CD4-positive, alpha-beta memory T cell (primary cell): ENCODE measurements at regions not wholly inside any gene's neighbourhood (a gene's known extent, or its start where the extent isn't known, plus 50 kb on each side); places are given as distances from the start of the nearest gene placed in this dataset.

Experiments
- CTCF ChIA-PET: fragments of 350-600 bp; sonication (Branson Sonifier 250); formaldehyde crosslinking; loops from one replicate; lab custom pipeline; 2021; ENCODE audit warnings: inconsistent platforms; ENCODE audit not compliant: partially characterized antibody; lab: Charles Lee
- POLR2A ChIA-PET: fragments of 350-600 bp; sonication (Branson Sonifier 250); formaldehyde crosslinking; loops from one replicate; lab custom pipeline; 2021; ENCODE audit not compliant: partially characterized antibody; lab: Charles Lee
- DNase-seq, 5 donors: peaks; one replicate each; pipeline versions ENCODE4 v3.0.0 to v3.0.0-alpha.2; 2020 to 2022; ENCODE audit warnings: mixed read lengths in 1 of 5
- H3K27ac ChIP-seq: one replicate; pipeline ENCODE4 v1.7.0; 2013; ENCODE audit warnings: low read depth, low read length
- H3K27me3 ChIP-seq: 2 replicates; pipeline ENCODE4 v1.7.0; 2013; ENCODE audit warnings: mild to moderate bottlenecking, low read length, moderate library complexity; ENCODE audit not compliant: insufficient read depth
- H3K36me3 ChIP-seq: 2 replicates; pipeline ENCODE4 v1.7.0; 2013; ENCODE audit warnings: mild to moderate bottlenecking, low read length, moderate library complexity; ENCODE audit not compliant: insufficient read depth
- H3K4me1 ChIP-seq: 2 replicates; pipeline ENCODE4 v1.7.0; 2013; ENCODE audit warnings: mild to moderate bottlenecking, low read length, moderate library complexity; ENCODE audit not compliant: insufficient read depth
- H3K4me3 ChIP-seq, 2 donors: one replicate each; pipeline ENCODE4 v1.7.0; 2013; ENCODE audit warnings: low read length in 2 of 2, mild to moderate bottlenecking in 1 of 2
- H3K9me3 ChIP-seq, 2 donors: one replicate each; pipeline ENCODE4 v1.7.0; 2013; ENCODE audit warnings: low read length in 2 of 2, control low read depth in 1 of 2; ENCODE audit not compliant: control insufficient read depth in 1 of 2
- H3K27ac Mint-ChIP-seq, 7 donors: one replicate each; pipeline ENCODE4 v1.8.0; 2020 to 2021; ENCODE audit warnings: mixed read lengths in 7 of 7, mild to moderate bottlenecking in 6 of 7, inconsistent platforms in 3 of 7, moderate library complexity in 3 of 7
- H3K27me3 Mint-ChIP-seq, 2 donors: one replicate each; pipeline ENCODE4 v1.8.0; 2020 to 2021; ENCODE audit warnings: mixed read lengths in 2 of 2
- H3K36me3 Mint-ChIP-seq, 2 donors: one replicate each; pipeline ENCODE4 v1.8.0; 2020 to 2021; ENCODE audit warnings: mixed read lengths in 2 of 2, inconsistent platforms in 1 of 2, mild to moderate bottlenecking in 1 of 2
- H3K4me1 Mint-ChIP-seq, 4 donors: one replicate each; pipeline ENCODE4 v1.8.0; 2020 to 2021; ENCODE audit warnings: mixed read lengths in 4 of 4, mild to moderate bottlenecking in 1 of 4
- H3K4me3 Mint-ChIP-seq, 8 donors: one replicate each; pipeline ENCODE4 v1.8.0; 2020 to 2021; ENCODE audit warnings: mixed read lengths in 8 of 8, mild to moderate bottlenecking in 7 of 8, moderate library complexity in 6 of 8, inconsistent platforms in 3 of 8
- H3K9me3 Mint-ChIP-seq, 8 donors: one replicate each; pipeline ENCODE4 v1.8.0; 2020 to 2021; ENCODE audit warnings: mixed read lengths in 8 of 8, mild to moderate bottlenecking in 5 of 8, inconsistent platforms in 3 of 8, moderate library complexity in 1 of 8
- intact Hi-C: fragments of 100-400 bp; cut with micrococcal nuclease; formaldehyde crosslinking; loops from one replicate; pipeline ENCODE4 v1.15.1; 2023

DNA sequence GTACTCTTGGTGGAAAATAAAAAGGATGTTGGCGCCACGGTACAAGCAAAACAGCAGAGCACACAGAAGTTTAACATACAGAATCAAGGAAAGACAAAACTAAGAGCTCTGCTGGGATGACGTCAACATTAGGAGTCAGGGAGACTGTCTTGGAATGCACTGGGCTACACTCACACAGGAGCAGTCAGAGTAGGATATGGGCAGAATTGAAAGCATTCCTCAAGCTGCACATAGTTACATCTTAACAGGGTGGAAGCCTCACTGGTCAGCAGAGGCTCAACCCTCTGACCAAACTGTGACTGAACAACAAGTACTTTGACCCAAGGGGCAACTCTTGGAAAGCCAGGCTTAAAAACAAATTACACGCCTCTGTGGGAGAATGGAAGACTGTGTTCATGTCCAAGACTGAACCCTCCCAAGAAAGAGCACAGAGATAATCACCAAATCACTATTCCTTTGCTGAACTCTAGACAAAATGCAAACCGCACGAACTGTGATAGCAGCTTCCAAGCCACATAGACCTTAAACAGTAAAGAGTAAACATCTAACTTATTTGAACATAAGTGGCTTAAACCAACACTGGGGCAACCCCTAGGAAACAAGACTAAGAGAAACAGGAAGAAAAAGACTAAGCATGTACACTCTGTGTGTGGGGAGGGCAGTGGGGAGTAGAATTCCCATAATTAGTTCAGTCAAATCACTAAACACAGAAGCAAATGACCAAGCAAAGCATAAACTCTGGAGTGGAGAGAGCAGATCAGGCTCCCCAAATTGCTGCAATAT is 772.7 kb downstream of the PRELID2 start:
- no peaks in the 10 kb centered on the region for H3K36me3 ChIP-seq
- intact Hi-C loops: no loop called here
- no peaks in the 10 kb centered on the region for H3K9me3 ChIP-seq
- ChIA-PET POLR2A (no interaction called here), CTCF (no interaction called here)
- H3K4me1 Mint-ChIP-seq: no peaks in the 10 kb centered on the region
- no peaks in the 10 kb centered on the region for H3K27me3 Mint-ChIP-seq
- H3K36me3 Mint-ChIP-seq: no peaks in the 10 kb centered on the region
- H3K27ac Mint-ChIP-seq: peak overlapping the region in 1 of 7 donors; percentile 54
- no peaks in the 10 kb centered on the region for H3K4me1 ChIP-seq
- H3K27me3 ChIP-seq: no peaks in the 10 kb centered on the region
- no peak overlapping the region for H3K4me3 Mint-ChIP-seq
- no peak overlapping the region for H3K27ac ChIP-seq
- no peak for DNase-seq
- peaks cover 0 to 5% (median 3%) of the 10 kb centered on the region in 8 donors for H3K9me3 Mint-ChIP-seq
- no peak overlapping the region for H3K4me3 ChIP-seq

DNA sequence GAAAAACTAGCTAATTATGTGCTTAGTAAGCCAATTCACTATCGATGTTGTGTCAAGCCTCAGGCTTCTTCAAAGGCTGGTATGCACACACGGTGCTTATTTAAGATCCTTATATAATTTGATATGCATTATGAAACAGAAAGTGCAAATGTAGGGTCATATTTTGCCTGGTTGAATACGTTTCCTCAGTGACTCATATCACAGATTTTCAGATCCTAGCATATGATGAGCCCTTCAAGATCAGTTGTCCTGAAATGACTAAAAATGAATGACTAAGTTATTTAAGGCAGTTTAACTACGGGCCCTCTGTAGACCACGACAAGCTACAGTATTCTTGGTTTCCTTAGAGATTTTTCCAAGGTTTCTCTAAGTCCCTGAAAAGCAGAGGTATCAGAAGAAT is 778.3 kb downstream of the PRELID2 start:
- Histone ChIP-seq H3K9me3 (no peaks in the 10 kb centered on the region), H3K27me3 (no peaks in the 10 kb centered on the region), H3K4me3 (no peak overlapping the region), H3K27ac (no peak overlapping the region), H3K4me1 (no peaks in the 10 kb centered on the region), H3K36me3 (no peaks in the 10 kb centered on the region)
- CTCF ChIA-PET: no interaction called here
- Mint-ChIP-seq H3K4me1 (no peaks in the 10 kb centered on the region), H3K36me3 (no peaks in the 10 kb centered on the region), H3K9me3 (peaks cover 0 to 8% (median 0%) of the 10 kb centered on the region in 8 donors), H3K27ac (no peak overlapping the region), H3K27me3 (no peaks in the 10 kb centered on the region), H3K4me3 (no peak overlapping the region)
- intact Hi-C loops: no loop called here
- POLR2A ChIA-PET: no interaction called here
- DNase-seq: no peak

DNA sequence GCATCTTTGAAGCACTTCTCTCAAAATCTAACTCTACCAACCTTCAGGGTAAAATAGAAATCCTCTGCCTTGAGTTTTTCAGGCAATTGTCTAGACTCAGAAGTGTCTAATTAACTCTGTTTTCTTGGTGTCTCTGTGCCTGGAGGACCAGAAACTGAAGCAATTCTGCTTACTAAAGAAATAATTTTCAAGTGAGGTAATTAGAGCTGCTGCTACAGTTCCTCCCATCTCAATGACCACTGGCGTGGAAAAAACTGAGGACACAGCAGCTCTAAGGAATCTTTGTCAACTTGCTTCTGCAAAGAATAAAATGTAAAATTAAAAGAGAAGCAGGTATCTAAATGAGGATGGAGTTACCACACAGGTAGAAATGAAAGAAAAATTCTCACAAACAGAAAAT is 785.0 kb downstream of the PRELID2 start:
- Mint-ChIP-seq H3K4me3 (no peak overlapping the region), H3K27me3 (no peaks in the 10 kb centered on the region), H3K9me3 (peaks cover 0 to 12% (median 4%) of the 10 kb centered on the region in 8 donors), H3K36me3 (no peaks in the 10 kb centered on the region), H3K4me1 (no peaks in the 10 kb centered on the region), H3K27ac (no peak overlapping the region)
- intact Hi-C loops: no loop called here
- no peak for DNase-seq
- Histone ChIP-seq H3K4me1 (no peaks in the 10 kb centered on the region), H3K27ac (no peak overlapping the region), H3K4me3 (no peak overlapping the region), H3K9me3 (no peaks in the 10 kb centered on the region), H3K27me3 (no peaks in the 10 kb centered on the region), H3K36me3 (no peaks in the 10 kb centered on the region)
- CTCF ChIA-PET: no interaction called here
- POLR2A ChIA-PET: no interaction called here

DNA sequence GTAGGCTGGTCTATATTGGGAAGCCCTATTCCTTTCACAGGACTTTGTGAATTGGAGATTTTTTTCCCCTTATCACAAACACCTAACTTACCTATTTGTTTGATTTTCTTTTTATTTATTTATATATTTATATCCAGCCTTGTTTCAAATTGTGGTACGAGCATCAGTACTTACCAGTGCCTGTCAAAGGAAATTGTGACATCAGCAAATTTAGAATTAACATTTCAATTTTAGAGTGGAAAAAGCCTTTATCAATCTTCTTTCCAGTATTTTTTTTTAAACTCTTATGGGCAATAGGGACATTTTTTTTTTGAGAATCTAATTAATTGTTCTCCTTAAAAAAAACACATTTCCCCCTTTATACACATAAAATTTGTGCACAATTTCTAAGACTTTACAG is 790.2 kb downstream of the PRELID2 start:
- intact Hi-C loops: no loop called here
- Histone ChIP-seq H3K27ac (no peak overlapping the region), H3K4me3 (no peak overlapping the region), H3K36me3 (no peaks in the 10 kb centered on the region), H3K27me3 (no peaks in the 10 kb centered on the region), H3K4me1 (no peaks in the 10 kb centered on the region), H3K9me3 (no peaks in the 10 kb centered on the region)
- POLR2A ChIA-PET: no interaction called here
- CTCF ChIA-PET: no interaction called here
- no peak overlapping the region for H3K27ac Mint-ChIP-seq
- no peaks in the 10 kb centered on the region for H3K4me1 Mint-ChIP-seq
- no peak overlapping the region for H3K4me3 Mint-ChIP-seq
- H3K27me3 Mint-ChIP-seq: no peaks in the 10 kb centered on the region
- H3K9me3 Mint-ChIP-seq: peaks cover 4 to 14% (median 5%) of the 10 kb centered on the region in 8 donors
- DNase-seq: no peak
- H3K36me3 Mint-ChIP-seq: no peaks in the 10 kb centered on the region

DNA sequence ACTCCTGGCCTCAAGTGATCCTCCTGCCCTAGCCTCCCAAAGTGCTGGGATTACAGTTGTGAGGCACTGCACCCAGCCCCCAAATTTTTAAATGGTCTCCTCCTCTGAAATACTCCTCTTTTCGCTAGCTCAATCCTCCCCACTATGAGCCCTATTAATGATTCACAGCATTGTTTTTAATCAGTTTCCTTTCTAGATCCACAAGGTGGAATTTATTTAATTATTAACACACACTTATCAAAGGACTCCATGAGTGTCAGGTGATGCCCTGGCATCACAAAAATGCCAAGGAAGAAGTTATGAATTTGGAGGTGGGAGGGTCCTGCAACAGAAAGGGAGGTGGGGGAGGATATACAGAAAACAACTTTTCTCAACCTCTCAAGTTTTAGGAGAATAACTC is 806.5 kb downstream of the PRELID2 start:
- H3K27me3 Mint-ChIP-seq: no peaks in the 10 kb centered on the region
- Histone ChIP-seq H3K27me3 (no peaks in the 10 kb centered on the region), H3K4me1 (no peaks in the 10 kb centered on the region), H3K9me3 (no peaks in the 10 kb centered on the region), H3K27ac (no peak overlapping the region), H3K36me3 (no peaks in the 10 kb centered on the region), H3K4me3 (no peak overlapping the region)
- intact Hi-C loops: no loop called here
- CTCF ChIA-PET: no interaction called here
- POLR2A ChIA-PET: no interaction called here
- H3K36me3 Mint-ChIP-seq: no peaks in the 10 kb centered on the region
- no peak for DNase-seq
- H3K9me3 Mint-ChIP-seq: peaks cover 2 to 18% (median 7%) of the 10 kb centered on the region in 8 donors
- no peak overlapping the region for H3K27ac Mint-ChIP-seq
- H3K4me3 Mint-ChIP-seq: no peak overlapping the region
- H3K4me1 Mint-ChIP-seq: no peaks in the 10 kb centered on the region

DNA sequence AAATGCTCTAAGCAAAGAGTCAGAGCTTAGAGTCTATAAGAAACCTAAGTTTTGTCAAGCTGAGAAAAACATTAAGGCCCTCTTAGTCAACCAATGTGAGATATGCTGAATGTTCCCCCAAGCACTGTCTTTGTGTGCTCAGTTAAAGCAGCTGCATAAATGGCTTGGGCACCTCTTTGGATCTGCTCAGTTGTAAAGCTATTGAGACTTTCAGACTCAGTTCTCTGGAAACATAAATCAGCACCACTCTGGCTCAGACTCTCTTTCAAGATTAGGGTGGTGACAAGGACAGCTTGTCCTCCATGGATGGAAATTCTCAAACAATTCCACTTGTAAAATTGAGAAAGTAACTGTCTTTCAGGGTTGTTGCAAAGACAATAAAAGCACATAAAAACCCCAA is 807.9 kb downstream of the PRELID2 start:
- no peaks in the 10 kb centered on the region for H3K9me3 ChIP-seq
- no peak overlapping the region for H3K4me3 ChIP-seq
- H3K36me3 Mint-ChIP-seq: no peaks in the 10 kb centered on the region
- DNase-seq: no peak
- H3K4me3 Mint-ChIP-seq: no peak overlapping the region
- ChIA-PET POLR2A (no interaction called here), CTCF (no interaction called here)
- no peaks in the 10 kb centered on the region for H3K27me3 ChIP-seq
- intact Hi-C loops: no loop called here
- no peaks in the 10 kb centered on the region for H3K4me1 Mint-ChIP-seq
- H3K36me3 ChIP-seq: no peaks in the 10 kb centered on the region
- no peaks in the 10 kb centered on the region for H3K27me3 Mint-ChIP-seq
- H3K27ac Mint-ChIP-seq: no peak overlapping the region
- no peak overlapping the region for H3K27ac ChIP-seq
- no peaks in the 10 kb centered on the region for H3K4me1 ChIP-seq
- H3K9me3 Mint-ChIP-seq: peaks cover 2 to 18% (median 8%) of the 10 kb centered on the region in 8 donors

DNA sequence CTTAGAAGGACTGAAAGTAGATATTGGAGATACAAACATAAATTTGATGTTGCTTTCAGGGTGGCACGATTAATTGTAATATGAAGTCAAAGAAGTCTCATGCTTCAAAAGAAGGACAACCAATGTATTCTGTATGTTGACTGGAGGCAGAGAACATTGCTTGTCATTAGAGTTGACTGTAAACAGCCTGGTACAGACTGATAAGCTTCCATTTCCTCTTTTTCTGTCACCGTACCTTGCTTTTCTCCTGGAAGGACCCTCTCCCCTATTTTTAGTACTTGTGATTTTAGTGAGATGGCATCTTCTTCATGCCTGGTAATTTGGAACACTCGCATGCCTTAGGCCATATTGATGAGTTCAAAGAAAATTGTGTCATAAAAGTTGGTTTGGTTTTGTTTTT is 809.4 kb downstream of the PRELID2 start:
- no peaks in the 10 kb centered on the region for H3K4me1 ChIP-seq

More for the DNA sequence above, 809.4 kb downstream of the PRELID2 start:
- DNase-seq: no peak
- H3K27ac Mint-ChIP-seq: no peak overlapping the region
- Histone ChIP-seq H3K36me3 (no peaks in the 10 kb centered on the region), H3K27me3 (no peaks in the 10 kb centered on the region), H3K4me3 (no peak overlapping the region), H3K9me3 (no peaks in the 10 kb centered on the region), H3K27ac (no peak overlapping the region)
- H3K27me3 Mint-ChIP-seq: no peaks in the 10 kb centered on the region
- H3K9me3 Mint-ChIP-seq: peaks cover 2 to 13% (median 6%) of the 10 kb centered on the region in 8 donors
- no peak overlapping the region for H3K4me3 Mint-ChIP-seq
- no peaks in the 10 kb centered on the region for H3K4me1 Mint-ChIP-seq
- no peaks in the 10 kb centered on the region for H3K36me3 Mint-ChIP-seq
- POLR2A ChIA-PET: no interaction called here
- CTCF ChIA-PET: no interaction called here
- intact Hi-C loops: no loop called here
